H1 (cell line): ENCODE measurements at regions not wholly inside any gene's neighbourhood (a gene's known extent, or its start where the extent isn't known, plus 50 kb on each side); places are given as distances from the start of the nearest gene placed in this dataset.

Experiments used
- CTCF ChIA-PET: fragments of 300-600 bp; sonication (Branson Sonifier 250); formaldehyde crosslinking; loops from one replicate; lab custom pipeline; 2021; ENCODE audit not compliant: partially characterized antibody; lab: Charles Lee
- POLR2A ChIA-PET: fragments of 300-600 bp; sonication (Branson Sonifier 250); formaldehyde crosslinking; loops from one replicate; lab custom pipeline; 2021; ENCODE audit warnings: inconsistent platforms; ENCODE audit not compliant: partially characterized antibody; lab: Charles Lee
- DNase-seq, 2 experiments: peaks; one replicate each; pipeline versions ENCODE4 v3.0.0 to v3.0.0-alpha.2; 2010 to 2022; ENCODE audit warnings: low spot score in 2 of 2, low read depth in 1 of 2, mixed read lengths in 1 of 2
- FAIRE-seq: peaks from 2 replicates; lab custom pipeline; 2011; peaks lifted over from hg19 to GRCh38; lab: Jason Lieb, UNC
- H2AFZ ChIP-seq: 2 replicates; pipeline ENCODE4 v1.8.1; 2012; ENCODE audit warnings: low read length, inconsistent platforms
- H2AK5ac ChIP-seq: 2 replicates; pipeline ENCODE4 v1.6.1; 2013; ENCODE audit warnings: low read depth, low read length
- H2BK120ac ChIP-seq: replicated peaks from 2 replicates; pipeline ENCODE3; 2013; ENCODE audit warnings: low read depth, low read length, inconsistent platforms
- H2BK12ac ChIP-seq: 2 replicates; pipeline ENCODE4 v1.6.1; 2013; ENCODE audit warnings: low read depth, low read length
- H2BK15ac ChIP-seq: 2 replicates; pipeline ENCODE4 v1.6.1; 2013; ENCODE audit warnings: low read length
- H2BK20ac ChIP-seq: 2 replicates; pipeline ENCODE4 v1.6.1; 2013; ENCODE audit warnings: low read length
- H2BK5ac ChIP-seq: 2 replicates; pipeline ENCODE4 v1.6.1; 2013; ENCODE audit warnings: low read depth, low read length
- H3K14ac ChIP-seq: 2 replicates; pipeline ENCODE4 v1.6.1; 2013; ENCODE audit warnings: inconsistent platforms; ENCODE audit not compliant: insufficient read length
- H3K18ac ChIP-seq: 2 replicates; pipeline ENCODE4 v1.6.1; 2013; ENCODE audit warnings: low read length; ENCODE audit errors: extremely low read depth
- H3K23ac ChIP-seq: 2 replicates; pipeline ENCODE4 v1.6.1; 2013; ENCODE audit warnings: inconsistent platforms; ENCODE audit not compliant: insufficient read length
- H3K23me2 ChIP-seq: 2 replicates; pipeline ENCODE4 v1.6.1; 2013; ENCODE audit warnings: low read depth, low read length
- H3K27ac ChIP-seq: 2 replicates; pipeline ENCODE4 v1.6.1; 2011; ENCODE audit warnings: low read depth, low read length, inconsistent platforms
- H3K27me3 ChIP-seq, 4 experiments: replicated peaks in 1 of 4; 1 replicate in 1 of 4; 2 replicates in 3 of 4; pipeline versions ENCODE4 v1.6.1 to v1.8.1; 2011 to 2013; ENCODE audit warnings: low read length in 3 of 4, mild to moderate bottlenecking in 3 of 4, inconsistent platforms in 2 of 4, mixed read lengths in 2 of 4, moderate library complexity in 1 of 4; ENCODE audit not compliant: control insufficient read depth in 3 of 4, insufficient read depth in 3 of 4; ENCODE audit errors: extremely low read depth in 1 of 4
- H3K36me3 ChIP-seq, 4 experiments: 2 replicates each; pipeline versions ENCODE4 v1.6.1 to v1.8.1; 2011 to 2013; ENCODE audit warnings: mild to moderate bottlenecking in 4 of 4, low read length in 3 of 4, moderate library complexity in 2 of 4, control low read depth in 1 of 4, inconsistent platforms in 1 of 4; ENCODE audit not compliant: insufficient read depth in 4 of 4, control insufficient read depth in 2 of 4
- H3K4ac ChIP-seq: replicated peaks from 2 replicates; pipeline ENCODE3; 2013; ENCODE audit warnings: low read length, low read depth, mixed read lengths, inconsistent platforms; ENCODE audit not compliant: insufficient read length
- H3K4me1 ChIP-seq, 4 experiments: replicated peaks in 1 of 4; 1 replicate in 1 of 4; 2 replicates in 3 of 4; pipeline versions ENCODE4 v1.6.1 to v1.8.1; 2011 to 2013; ENCODE audit warnings: low read length in 3 of 4, inconsistent platforms in 2 of 4, mixed read lengths in 1 of 4; ENCODE audit not compliant: insufficient read depth in 4 of 4, control insufficient read depth in 3 of 4
- H3K4me2 ChIP-seq, 2 experiments: 2 replicates each; pipeline versions ENCODE4 v1.6.1 to v1.8.1; 2011 to 2013; ENCODE audit warnings: low read depth in 2 of 2, low read length in 2 of 2, control low read depth in 1 of 2, inconsistent platforms in 1 of 2, mild to moderate bottlenecking in 1 of 2; ENCODE audit not compliant: insufficient read depth in 1 of 2
- H3K4me3 ChIP-seq, 4 experiments: fragments of 200-600, 300-600 bp in 1 of 4; sonication (generic), shearing (Covaris generic), sonication (Bioruptor Twin) in 1 of 4; 2 replicates each; pipeline versions ENCODE4 v1.5.1 to v1.8.1; 2011 to 2016; ENCODE audit warnings: low read length in 4 of 4, low read depth in 3 of 4, control low read depth in 2 of 4, inconsistent platforms in 2 of 4, mild to moderate bottlenecking in 2 of 4, mixed read lengths in 1 of 4, moderate library complexity in 1 of 4; ENCODE audit not compliant: insufficient read depth in 2 of 4; ENCODE audit errors: extremely low read depth in 1 of 4
- H3K56ac ChIP-seq: replicated peaks from 2 replicates; pipeline ENCODE3; 2013; ENCODE audit warnings: low read depth, mild to moderate bottlenecking, mixed read lengths, low read length, inconsistent platforms; ENCODE audit not compliant: insufficient read length
- H3K79me1 ChIP-seq: 2 replicates; pipeline ENCODE4 v1.6.1; 2013; ENCODE audit warnings: low read depth, low read length, control low read depth
- H3K79me2 ChIP-seq, 2 experiments: 2 replicates each; pipeline versions ENCODE4 v1.6.1 to v1.8.1; 2012 to 2013; ENCODE audit warnings: low read length in 2 of 2, mild to moderate bottlenecking in 2 of 2, inconsistent platforms in 1 of 2; ENCODE audit not compliant: insufficient read depth in 2 of 2, control insufficient read depth in 1 of 2
- H3K9ac ChIP-seq, 4 experiments: replicated peaks in 1 of 4; 1 replicate in 1 of 4; 2 replicates in 3 of 4; pipeline versions ENCODE4 v1.6.1 to v1.8.1; 2011 to 2013; ENCODE audit warnings: low read depth in 3 of 4, low read length in 3 of 4, control low read depth in 2 of 4, mild to moderate bottlenecking in 2 of 4, moderate library complexity in 2 of 4, inconsistent platforms in 1 of 4; ENCODE audit errors: extremely low read depth in 1 of 4
- H3K9me3 ChIP-seq, 2 experiments: 2 replicates each; pipeline versions ENCODE4 v1.6.1 to v1.8.1; 2012 to 2013; ENCODE audit warnings: mild to moderate bottlenecking in 2 of 2, moderate library complexity in 2 of 2, control low read depth in 1 of 2, inconsistent platforms in 1 of 2, low read depth in 1 of 2, low read length in 1 of 2, mixed read lengths in 1 of 2; ENCODE audit not compliant: insufficient read depth in 2 of 2
- H4K20me1 ChIP-seq, 2 experiments: replicated peaks in 1 of 2; 2 replicates each; pipeline versions ENCODE3 to v1.8.1; 2011 to 2013; ENCODE audit warnings: inconsistent platforms in 2 of 2, low read length in 2 of 2, mild to moderate bottlenecking in 1 of 2; ENCODE audit not compliant: insufficient read depth in 2 of 2, control insufficient read depth in 1 of 2
- H4K5ac ChIP-seq: 2 replicates; pipeline ENCODE4 v1.6.1; 2013; ENCODE audit warnings: low read length, low read depth, mixed read lengths, inconsistent platforms; ENCODE audit not compliant: insufficient read length
- H4K8ac ChIP-seq: 2 replicates; pipeline ENCODE4 v1.8.0; 2013; ENCODE audit warnings: mild to moderate bottlenecking, moderate library complexity, low read length, inconsistent platforms; ENCODE audit not compliant: insufficient read depth; ENCODE audit errors: extremely low read depth
- H4K91ac ChIP-seq: replicated peaks from 2 replicates; pipeline ENCODE3; 2013; ENCODE audit warnings: low read length, mixed read lengths, inconsistent platforms; ENCODE audit not compliant: insufficient read length
- BACH1 ChIP-seq: IDR thresholded peaks from 2 replicates; pipeline ENCODE4 v1.6.1; 2012; ENCODE audit warnings: low read length, improper control_type of control experiment
- CBX8 ChIP-seq: fragments of 300-800, 300-1000 bp; sonication (generic); IDR thresholded peaks from 2 replicates; pipeline ENCODE4 v1.7.1; 2016; ENCODE audit warnings: low read depth, low read length, borderline replicate concordance
- CHD1 ChIP-seq: IDR thresholded peaks from 2 replicates; pipeline ENCODE4 v1.6.1; 2012; ENCODE audit warnings: low read depth, low read length, improper control_type of control experiment
- CREB1 ChIP-seq: IDR thresholded peaks from 2 replicates; pipeline ENCODE4 v1.6.1; 2012; ENCODE audit warnings: inconsistent platforms
- JUND ChIP-seq: IDR thresholded peaks from 2 replicates; pipeline ENCODE4 v1.6.1; 2011; ENCODE audit warnings: mild to moderate bottlenecking, improper control_type of control experiment, low read length
- KDM4A ChIP-seq: IDR thresholded peaks from one replicate; pipeline ENCODE4 v1.7.1; 2012; ENCODE audit warnings: low read depth, mild to moderate bottlenecking, moderate library complexity, low read length, inconsistent platforms; ENCODE audit not compliant: severe bottlenecking
- MAFK ChIP-seq: IDR thresholded peaks from 2 replicates; pipeline ENCODE4 v1.6.1; 2012; ENCODE audit warnings: low read depth, mild to moderate bottlenecking, improper control_type of control experiment, low read length
- SAP30 ChIP-seq: fragments of 300-600 bp; sonication (generic); IDR thresholded peaks from 2 replicates; pipeline ENCODE4 v1.7.1; 2012; ENCODE audit warnings: low read length, moderate library complexity, mild to moderate bottlenecking, inconsistent platforms; ENCODE audit not compliant: insufficient read depth, insufficient replicate concordance
- SP1 ChIP-seq: IDR thresholded peaks from 2 replicates; pipeline ENCODE4 v1.6.1; 2011; ENCODE audit warnings: low read depth, low read length
- SP4 ChIP-seq: IDR thresholded peaks from 2 replicates; pipeline ENCODE4 v1.6.1; 2012; ENCODE audit warnings: low read length, inconsistent platforms
- TAF1 ChIP-seq: IDR thresholded peaks from 2 replicates; pipeline ENCODE4 v1.6.1; 2011; ENCODE audit warnings: mild to moderate bottlenecking, low read depth, low read length
- TCF12 ChIP-seq: IDR thresholded peaks from 2 replicates; pipeline ENCODE4 v1.6.1; 2011; ENCODE audit warnings: low read depth, mild to moderate bottlenecking, low read length
- TEAD4 ChIP-seq: IDR thresholded peaks from 2 replicates; pipeline ENCODE4 v1.6.1; 2012; ENCODE audit warnings: low read depth, low read length, inconsistent platforms, mixed read lengths
- WGBS, 2 experiments: shearing (Covaris generic) in 1 of 2; methylation state at CpG; one replicate each; pipeline versions ENCODE4 v1.1.6 to v1.1.7; 2013 to 2015; ENCODE audit warnings: low lambda C conversion rate in 2 of 2, mixed read lengths in 2 of 2, inconsistent platforms in 1 of 2, low coverage in 1 of 2, missing lambda C conversion rate in 1 of 2; ENCODE audit not compliant: insufficient replicate concordance in 2 of 2, insufficient coverage in 1 of 2, insufficient read length in 1 of 2; ENCODE audit errors: extremely low coverage in 1 of 2, missing lambda C conversion rate in 1 of 2; 5-methylcytosine and 5-hydroxymethylcytosine counted together
- TF ChIP-seq, protein P1 (sequence below): IDR thresholded peaks from 2 replicates; pipeline ENCODE4 v1.6.1; 2012; ENCODE audit warnings: inconsistent platforms

DNA sequence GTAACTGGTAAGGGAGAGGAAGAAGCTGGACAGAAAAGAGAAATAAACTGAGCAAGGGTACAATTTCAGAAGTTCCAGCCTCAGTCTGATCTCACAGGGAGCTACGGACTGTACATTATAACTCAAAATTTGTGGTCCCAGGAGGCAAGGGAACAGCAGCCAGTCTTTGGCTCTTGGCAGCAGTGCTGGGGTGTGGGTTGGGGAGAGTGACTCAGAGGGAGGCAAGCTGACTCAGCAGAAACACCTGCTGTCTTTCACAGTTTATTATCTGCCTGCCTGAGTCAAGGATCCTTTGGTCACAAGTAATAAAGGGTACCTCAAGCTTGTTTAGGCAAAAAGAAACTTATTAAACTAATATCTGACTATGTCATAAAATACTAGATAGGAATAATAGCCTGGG lies 73.5 kb upstream of the KIF2B start:
- peak overlapping the region; percentile 81 for H2BK120ac ChIP-seq
- H3K14ac ChIP-seq, result no peak overlapping the region
- H3K23ac ChIP-seq, result no peak overlapping the region
- CTCF ChIA-PET, result no interaction called here
- DNase-seq, result peak in 1 of 2 experiments; percentile 7
- POLR2A ChIA-PET, result no interaction called here
- H4K91ac ChIP-seq, result peak overlapping the region; percentile 70
- H3K79me1 ChIP-seq, result no peaks in the 10 kb centered on the region
- H2AK5ac ChIP-seq, result no peak overlapping the region
- no peak overlapping the region; the same call in 1 of the 2 replicates for H2BK5ac ChIP-seq
- H3K23me2 ChIP-seq, result no peaks in the 10 kb centered on the region
- peak overlapping the region; percentile 93; the same call in 1 of the 2 replicates for H2BK20ac ChIP-seq
- no peak overlapping the region for H4K8ac ChIP-seq
- no peak overlapping the region for H4K5ac ChIP-seq
- peaks cover 4 to 12% of the 10 kb centered on the region in 2 experiments; a peak in 3 of 4 replicates for H3K9me3 ChIP-seq
- H2BK15ac ChIP-seq, result no peak overlapping the region
- H3K4ac ChIP-seq, result no peak overlapping the region
- H3K4me2 ChIP-seq, result no peak overlapping the region
- H3K27me3 ChIP-seq, result no peaks in the 10 kb centered on the region
- H4K20me1 ChIP-seq, result no peaks in the 10 kb centered on the region
- H3K27ac ChIP-seq, result no peak overlapping the region
- WGBS, 2 experiments, result 85% methylated on average over 1 of the region's 1 CpG; no CpG with 5 or more reads in 1 of the 2 experiments
- H2BK12ac ChIP-seq, result 0 out of 2 replicates have a peak overlapping the region, but pooled peaks have one; percentile 53
- H3K79me2 ChIP-seq, result no peaks in the 10 kb centered on the region
- no peak for FAIRE-seq
- H2AFZ ChIP-seq, result no peak overlapping the region
- H3K18ac ChIP-seq, result no peak overlapping the region; the same call in 1 of the 2 replicates
- no peak overlapping the region for H3K9ac ChIP-seq
- H3K4me1 ChIP-seq, result peaks cover 3 to 6% (median 4%) of the 10 kb centered on the region in 4 experiments; a peak in 4 of 7 replicates
- no peak overlapping the region for H3K56ac ChIP-seq
- no peak overlapping the region; a peak in 1 of 8 replicates for H3K4me3 ChIP-seq
- H3K36me3 ChIP-seq, result peaks cover 0 to 2% (median 0%) of the 10 kb centered on the region in 4 experiments; a peak in 2 of 8 replicates
- TF ChIP-seq TAF1 (no peak), CBX8 (no peak), TCF12 (no peak), KDM4A (no peak), JUND (peak; percentile 46; the same call in 1 of the 2 replicates), SP1 (no peak), BACH1 (peak; percentile 98), CREB1 (no peak), SAP30 (no peak), CHD1 (no peak), MAFK (peak; percentile 98), SP4 (no peak), TEAD4 (no peak)
- TF ChIP-seq, protein P1, sequence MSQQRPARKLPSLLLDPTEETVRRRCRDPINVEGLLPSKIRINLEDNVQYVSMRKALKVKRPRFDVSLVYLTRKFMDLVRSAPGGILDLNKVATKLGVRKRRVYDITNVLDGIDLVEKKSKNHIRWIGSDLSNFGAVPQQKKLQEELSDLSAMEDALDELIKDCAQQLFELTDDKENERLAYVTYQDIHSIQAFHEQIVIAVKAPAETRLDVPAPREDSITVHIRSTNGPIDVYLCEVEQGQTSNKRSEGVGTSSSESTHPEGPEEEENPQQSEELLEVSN, result no peak
